Cardiac fibroblast (primary cell): ENCODE measurements at regions not wholly inside any gene's neighbourhood (a gene's known extent, or its start where the extent isn't known, plus 50 kb on each side); places are given as distances from the start of the nearest gene placed in this dataset.

Experiments used
- DNase-seq, 2 donors: peaks; one replicate each; pipeline versions ENCODE4 v3.0.0 to v3.0.0-alpha.2; 2010; ENCODE audit warnings: low read depth in 2 of 2
- H3K4me3 ChIP-seq, 2 donors: replicated peaks in 1 of 2; 1 replicate in 1 of 2; 2 replicates in 1 of 2; pipeline ENCODE4 v1.5.1; 2011; ENCODE audit warnings: low read depth in 2 of 2, low read length in 2 of 2, mild to moderate bottlenecking in 2 of 2, moderate library complexity in 1 of 2
- TF ChIP-seq, protein P1 (sequence below): IDR thresholded peaks from one replicate; pipeline ENCODE4 v1.5.1; 2011; ENCODE audit warnings: low read depth, mild to moderate bottlenecking, low read length, inconsistent platforms

- no peak overlapping the region for H3K4me3 ChIP-seq
- DNase-seq: peak; percentile 78 to 99
- TF ChIP-seq, protein P1, sequence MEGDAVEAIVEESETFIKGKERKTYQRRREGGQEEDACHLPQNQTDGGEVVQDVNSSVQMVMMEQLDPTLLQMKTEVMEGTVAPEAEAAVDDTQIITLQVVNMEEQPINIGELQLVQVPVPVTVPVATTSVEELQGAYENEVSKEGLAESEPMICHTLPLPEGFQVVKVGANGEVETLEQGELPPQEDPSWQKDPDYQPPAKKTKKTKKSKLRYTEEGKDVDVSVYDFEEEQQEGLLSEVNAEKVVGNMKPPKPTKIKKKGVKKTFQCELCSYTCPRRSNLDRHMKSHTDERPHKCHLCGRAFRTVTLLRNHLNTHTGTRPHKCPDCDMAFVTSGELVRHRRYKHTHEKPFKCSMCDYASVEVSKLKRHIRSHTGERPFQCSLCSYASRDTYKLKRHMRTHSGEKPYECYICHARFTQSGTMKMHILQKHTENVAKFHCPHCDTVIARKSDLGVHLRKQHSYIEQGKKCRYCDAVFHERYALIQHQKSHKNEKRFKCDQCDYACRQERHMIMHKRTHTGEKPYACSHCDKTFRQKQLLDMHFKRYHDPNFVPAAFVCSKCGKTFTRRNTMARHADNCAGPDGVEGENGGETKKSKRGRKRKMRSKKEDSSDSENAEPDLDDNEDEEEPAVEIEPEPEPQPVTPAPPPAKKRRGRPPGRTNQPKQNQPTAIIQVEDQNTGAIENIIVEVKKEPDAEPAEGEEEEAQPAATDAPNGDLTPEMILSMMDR: no peak
Observed at GRCh38 chr10:36476399-36476798, 649.0 kb upstream of the ANKRD30A start.

DNA sequence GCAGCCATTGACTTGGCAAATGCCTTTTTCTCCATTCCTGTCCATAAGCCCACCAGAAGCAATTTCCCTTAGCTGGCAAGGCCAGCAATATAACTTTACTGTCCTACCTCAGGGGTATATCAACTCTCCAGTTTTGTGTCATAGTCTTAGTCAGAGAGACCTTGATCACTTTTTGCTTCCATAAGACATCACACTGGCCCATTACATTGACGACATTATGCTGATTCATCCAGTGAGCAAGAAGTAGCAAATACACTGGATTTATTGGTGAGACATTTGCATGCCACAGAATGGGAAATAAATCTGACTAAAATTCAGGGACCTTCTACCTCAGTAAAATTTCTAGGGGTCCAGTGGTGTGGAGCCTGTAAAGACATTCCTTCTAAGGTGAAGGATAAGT is 649.7 kb upstream of the ANKRD30A start:
- TF ChIP-seq, protein P1: no peak
- no peak overlapping the region for H3K4me3 ChIP-seq
- peak in 1 of 2 donors; percentile 75 for DNase-seq

DNA sequence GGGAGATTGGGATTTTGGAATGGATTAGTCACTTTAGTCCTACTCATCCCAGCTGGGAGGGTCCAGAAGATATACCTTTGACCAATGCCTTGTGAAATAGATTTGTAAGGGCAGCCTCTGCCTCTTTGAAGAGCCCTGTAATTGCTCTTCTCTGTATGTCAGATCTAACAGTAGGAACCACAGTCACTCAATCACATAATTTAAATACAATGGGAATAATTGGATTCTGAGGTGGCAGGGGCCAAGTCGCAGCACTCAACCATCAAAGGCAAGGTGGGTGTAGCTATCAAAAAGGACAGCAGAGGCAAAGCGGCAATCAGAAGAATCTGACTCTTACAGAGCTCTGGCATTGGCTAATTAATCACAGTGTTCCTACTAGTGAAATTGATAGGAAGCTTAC is 650.9 kb upstream of the ANKRD30A start:
- no peak for DNase-seq
- H3K4me3 ChIP-seq: no peak overlapping the region
- TF ChIP-seq, protein P1: no peak

DNA sequence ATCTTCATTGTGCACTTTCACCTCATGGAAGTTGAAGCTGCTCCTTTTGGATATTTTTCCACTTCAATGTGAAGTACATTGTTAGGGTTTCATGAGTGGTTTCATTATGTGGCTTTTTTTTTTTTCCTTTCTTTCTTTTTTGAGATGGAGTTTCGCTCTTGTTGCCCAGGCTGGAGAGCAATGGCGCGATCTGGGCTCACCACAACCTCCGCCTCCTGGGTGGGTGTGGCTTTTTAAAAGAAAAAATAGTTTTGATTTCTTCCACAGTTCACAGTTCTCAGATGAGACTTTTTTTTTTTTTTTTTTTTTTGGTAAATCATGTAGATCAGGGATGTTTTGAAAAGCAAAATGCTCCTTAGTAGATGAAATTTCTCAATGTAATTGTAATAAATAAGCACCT is 652.3 kb upstream of the ANKRD30A start:
- TF ChIP-seq, protein P1: no peak
- DNase-seq: no peak
- no peak overlapping the region for H3K4me3 ChIP-seq

- TF ChIP-seq, protein P1: no peak
- no peak overlapping the region for H3K4me3 ChIP-seq
- DNase-seq: peak in 1 of 2 donors; percentile 92
Observed at GRCh38 chr10:36469585-36469984, 655.8 kb upstream of the ANKRD30A start.

DNA sequence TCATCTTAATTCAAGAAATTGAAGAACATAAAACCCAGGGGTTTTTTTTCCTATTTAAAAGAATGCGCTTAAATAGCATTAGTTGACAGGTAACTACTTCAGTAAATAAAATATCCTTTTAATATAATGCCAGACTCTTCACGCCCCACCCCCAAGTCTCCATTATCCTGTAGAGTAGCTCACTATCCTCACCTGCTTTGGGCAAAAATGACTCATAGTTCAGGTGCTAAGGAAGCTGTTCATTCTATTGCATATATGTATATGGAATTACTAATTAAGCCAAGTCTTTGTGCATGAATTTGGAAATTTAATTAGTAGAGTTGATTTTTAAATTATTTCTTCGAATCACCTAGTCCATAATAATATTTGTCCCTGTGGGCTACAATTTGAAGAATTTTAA is 656.8 kb upstream of the ANKRD30A start:
- no peak for DNase-seq
- H3K4me3 ChIP-seq: no peak overlapping the region
- TF ChIP-seq, protein P1: no peak
